Upper lobe of right lung (tissue), 1 donor: ENCODE measurements at regions not wholly inside any gene's neighbourhood (a gene's known extent, or its start where the extent isn't known, plus 50 kb on each side); places are given as distances from the start of the nearest gene placed in this dataset.

Experiments used
- ATAC-seq: fragments of 200-7000 bp; cut with Tn5 transposase; one replicate; pipeline ENCODE4 v1.9.1; 2020; ENCODE audit warnings: mild to moderate bottlenecking, moderate library complexity
- DNase-seq: peaks from one replicate; pipeline ENCODE4 v3.0.0-alpha.2; 2020
- H3K27ac ChIP-seq: fragments of 200-600 bp; one replicate; pipeline ENCODE4 v1.8.0; 2022
- H3K27me3 ChIP-seq: fragments of 200-600 bp; one replicate; pipeline ENCODE4 v1.8.0; 2022; ENCODE audit warnings: mild to moderate bottlenecking
- H3K36me3 ChIP-seq: fragments of 200-600 bp; one replicate; pipeline ENCODE4 v1.8.0; 2022
- H3K4me1 ChIP-seq: fragments of 200-600 bp; one replicate; pipeline ENCODE4 v1.8.0; 2022
- H3K4me3 ChIP-seq: fragments of 200-600 bp; one replicate; pipeline ENCODE4 v1.8.0; 2022; ENCODE audit warnings: mild to moderate bottlenecking
- H3K9me3 ChIP-seq: fragments of 200-600 bp; one replicate; pipeline ENCODE4 v1.8.0; 2022
- CTCF ChIP-seq: fragments of 200-600 bp; IDR thresholded peaks from one replicate; pipeline ENCODE4 v1.8.0; 2022; ENCODE audit warnings: antibody characterized with exemption
- intact Hi-C: fragments of 100-400 bp; cut with DNase I; formaldehyde crosslinking; loops from one replicate; pipeline ENCODE4 v1.11.0; 2022
- donor health status: DM: no; HTN: yes; CAD: no; lungs with severe emphysema.

DNA sequence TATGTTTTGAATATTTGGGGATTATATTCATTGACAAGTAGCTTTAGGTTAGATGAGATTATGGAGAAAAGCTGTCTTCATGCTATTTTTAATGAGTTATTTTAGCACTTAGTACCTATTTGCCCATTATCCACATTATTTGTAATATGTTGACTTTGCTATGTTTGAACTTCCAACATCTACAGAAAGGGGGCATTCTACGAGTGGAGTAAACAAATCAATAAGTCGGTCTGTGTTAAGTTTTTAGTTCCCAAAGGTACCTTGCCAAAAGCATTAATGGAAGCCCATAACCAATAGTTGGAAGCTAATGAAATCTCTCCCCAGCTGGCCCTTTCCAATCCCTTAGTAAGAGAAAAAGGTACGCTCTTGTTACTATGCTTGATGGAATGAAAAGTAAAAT is 250.0 kb upstream of the E2F7 start:
- TF ChIP-seq CTCF, result no peak

GRCh38 chr12:77314378-77315052 is 249.1 kb upstream of the E2F7 start:
- ATAC-seq, result no peak
- H3K4me1 ChIP-seq, result no peaks in the 10 kb centered on the region
- no peaks in the 10 kb centered on the region for H3K9me3 ChIP-seq
- no peak for DNase-seq
- no peaks in the 10 kb centered on the region for H3K36me3 ChIP-seq
- intact Hi-C loops, result no loop called here
- H3K27me3 ChIP-seq, result no peaks in the 10 kb centered on the region
- TF ChIP-seq CTCF, result no peak
- no peak overlapping the region for H3K27ac ChIP-seq
- no peak overlapping the region for H3K4me3 ChIP-seq

More for the DNA sequence above, 250.0 kb upstream of the E2F7 start:
- Histone ChIP-seq H3K27me3 (no peaks in the 10 kb centered on the region), H3K36me3 (no peaks in the 10 kb centered on the region), H3K4me3 (no peak overlapping the region), H3K4me1 (no peaks in the 10 kb centered on the region), H3K27ac (no peak overlapping the region), H3K9me3 (no peaks in the 10 kb centered on the region)
- intact Hi-C loops, result no loop called here
- ATAC-seq (no peak), DNase-seq (no peak)

- Histone ChIP-seq H3K27ac (no peak overlapping the region), H3K4me3 (no peak overlapping the region), H3K4me1 (no peaks in the 10 kb centered on the region), H3K27me3 (no peaks in the 10 kb centered on the region), H3K36me3 (no peaks in the 10 kb centered on the region), H3K9me3 (no peaks in the 10 kb centered on the region)
- DNase-seq (no peak), ATAC-seq (no peak)
- intact Hi-C loops, result no loop called here
- no peak for TF ChIP-seq CTCF
Measured at GRCh38 chr12:77308056-77308455, 242.7 kb upstream of the E2F7 start.

DNA sequence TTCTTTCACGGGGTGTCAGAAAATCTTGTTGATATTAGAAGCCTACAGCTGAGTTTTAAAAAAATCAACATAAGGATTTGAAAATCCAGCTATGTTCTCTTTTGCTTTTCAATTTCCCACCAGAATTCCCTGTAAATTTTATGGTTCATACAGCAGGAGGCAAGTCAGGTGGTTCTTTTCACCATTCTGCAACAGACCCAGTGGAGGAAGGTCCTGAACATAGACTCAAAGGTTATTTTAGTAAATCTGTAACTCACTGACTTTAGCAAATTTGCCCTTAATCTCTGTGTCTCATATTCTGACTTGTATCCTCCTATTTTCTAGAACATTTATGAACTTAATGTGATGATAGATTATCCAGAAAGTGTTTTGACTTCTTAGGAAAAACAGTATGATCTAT is 235.4 kb upstream of the E2F7 start:
- no peak for TF ChIP-seq CTCF
- intact Hi-C loops, result no loop called here
- ATAC-seq, result no peak
- no peaks in the 10 kb centered on the region for H3K36me3 ChIP-seq
- no peak overlapping the region for H3K27ac ChIP-seq
- H3K4me3 ChIP-seq, result no peak overlapping the region
- H3K27me3 ChIP-seq, result no peaks in the 10 kb centered on the region
- H3K4me1 ChIP-seq, result no peaks in the 10 kb centered on the region
- no peak for DNase-seq
- no peaks in the 10 kb centered on the region for H3K9me3 ChIP-seq

GRCh38 chr12:77299910-77300669 is 234.7 kb upstream of the E2F7 start:
- ATAC-seq (no peak), DNase-seq (no peak)
- TF ChIP-seq CTCF, result no peak
- Histone ChIP-seq H3K9me3 (no peaks in the 10 kb centered on the region), H3K27me3 (no peaks in the 10 kb centered on the region), H3K27ac (no peak overlapping the region), H3K4me1 (no peaks in the 10 kb centered on the region), H3K36me3 (no peaks in the 10 kb centered on the region), H3K4me3 (no peak overlapping the region)
- intact Hi-C loops, result no loop called here
